Mesendoderm (in vitro differentiated cells): ENCODE measurements at regions not wholly inside any gene's neighbourhood (a gene's known extent, or its start where the extent isn't known, plus 50 kb on each side); places are given as distances from the start of the nearest gene placed in this dataset.

Experiments used
- DNase-seq: peaks from one replicate; pipeline ENCODE4 v3.0.0; 2013
- H2AK5ac ChIP-seq: 2 replicates; pipeline ENCODE4 v1.6.1; 2013; ENCODE audit warnings: low read length, inconsistent platforms
- H2BK120ac ChIP-seq: 2 replicates; pipeline ENCODE4 v1.6.1; 2013; ENCODE audit warnings: low read depth, mild to moderate bottlenecking, low read length, moderate library complexity, mixed read lengths
- H2BK15ac ChIP-seq: replicated peaks from 2 replicates; pipeline ENCODE4 v1.6.1; 2013; ENCODE audit warnings: low read depth, mild to moderate bottlenecking, moderate library complexity
- H2BK5ac ChIP-seq: 2 replicates; pipeline ENCODE4 v1.6.1; 2013; ENCODE audit warnings: low read length, inconsistent platforms
- H3K18ac ChIP-seq: 2 replicates; pipeline ENCODE4 v1.6.1; 2013; ENCODE audit warnings: mild to moderate bottlenecking, low read length, mixed read lengths
- H3K23ac ChIP-seq: one replicate; pipeline ENCODE4 v1.6.1; 2013; ENCODE audit warnings: low read length
- H3K27ac ChIP-seq: 2 replicates; pipeline ENCODE4 v1.5.1; 2013; ENCODE audit warnings: low read depth, mild to moderate bottlenecking, inconsistent platforms, low read length, moderate library complexity
- H3K27me3 ChIP-seq: 2 replicates; pipeline ENCODE4 v1.6.1; 2013; ENCODE audit warnings: low read length, control low read depth, mild to moderate bottlenecking, inconsistent platforms; ENCODE audit not compliant: insufficient read depth, poor library complexity
- H3K36me3 ChIP-seq: 2 replicates; pipeline ENCODE4 v1.6.1; 2013; ENCODE audit warnings: low read length, inconsistent platforms; ENCODE audit not compliant: control insufficient read depth, insufficient read depth
- H3K4ac ChIP-seq: one replicate; pipeline ENCODE4 v1.6.1; 2013; ENCODE audit warnings: low read depth, mild to moderate bottlenecking, low read length, moderate library complexity
- H3K4me1 ChIP-seq: 2 replicates; pipeline ENCODE4 v1.6.1; 2013; ENCODE audit warnings: low read depth, low read length, inconsistent platforms; ENCODE audit not compliant: control insufficient read depth
- H3K4me2 ChIP-seq: 2 replicates; pipeline ENCODE4 v1.6.1; 2013; ENCODE audit warnings: low read length
- H3K4me3 ChIP-seq: 2 replicates; pipeline ENCODE4 v1.5.1; 2013; ENCODE audit warnings: mild to moderate bottlenecking, low read length
- H3K56ac ChIP-seq: one replicate; pipeline ENCODE4 v1.6.1; 2013; ENCODE audit warnings: low read length
- H3K79me1 ChIP-seq: 2 replicates; pipeline ENCODE4 v1.6.1; 2013; ENCODE audit warnings: low read length, inconsistent platforms
- H3K79me2 ChIP-seq: 2 replicates; pipeline ENCODE4 v1.6.1; 2013; ENCODE audit warnings: mild to moderate bottlenecking, low read length; ENCODE audit not compliant: control insufficient read depth, insufficient read depth
- H3K9ac ChIP-seq: 2 replicates; pipeline ENCODE4 v1.6.1; 2013; ENCODE audit warnings: low read length, inconsistent platforms
- H4K5ac ChIP-seq: one replicate; pipeline ENCODE4 v1.6.1; 2013; ENCODE audit warnings: low read length
- H4K8ac ChIP-seq: one replicate; pipeline ENCODE4 v1.6.1; 2013; ENCODE audit warnings: low read depth, mild to moderate bottlenecking, control low read depth, low read length, moderate library complexity
- WGBS: extraction: QIAGEN DNeasy Blood & Tissue Kit; methylation state at CpG from one replicate; pipeline ENCODE4 v1.1.7; 2013; ENCODE audit warnings: low lambda C conversion rate, missing lambda C conversion rate; ENCODE audit not compliant: insufficient coverage; ENCODE audit errors: extremely low coverage; 5-methylcytosine and 5-hydroxymethylcytosine counted together

- Histone ChIP-seq H3K4ac (no peak overlapping the region), H2AK5ac (no peak overlapping the region), H3K79me2 (no peaks in the 10 kb centered on the region), H3K18ac (no peak overlapping the region), H2BK120ac (no peak overlapping the region), H3K4me1 (peaks cover 10% of the 10 kb centered on the region), H3K27me3 (no peaks in the 10 kb centered on the region), H3K4me2 (no peak overlapping the region), H3K36me3 (no peaks in the 10 kb centered on the region), H3K23ac (no peak overlapping the region), H4K8ac (no peak overlapping the region), H3K79me1 (no peaks in the 10 kb centered on the region), H3K56ac (no peak overlapping the region), H4K5ac (no peak overlapping the region), H3K9ac (no peak overlapping the region), H3K27ac (no peak overlapping the region), H2BK15ac (no peak overlapping the region), H3K4me3 (no peak overlapping the region), H2BK5ac (no peak overlapping the region)
- no CpG with 5 or more reads among the region's 11 CpGs for WGBS
- DNase-seq = peak; percentile 84
Observed at GRCh38 chr18:78138983-78139496, 840.6 kb upstream of the SALL3 start.

GRCh38 chr18:78140294-78140693 is 839.3 kb upstream of the SALL3 start:
- no CpG with 5 or more reads among the region's 9 CpGs for WGBS
- no peak for DNase-seq
- no peak overlapping the region for H3K27ac ChIP-seq

GRCh38 chr18:78144669-78145068 is 834.9 kb upstream of the SALL3 start:
- H3K18ac ChIP-seq = no peak overlapping the region
- no peak overlapping the region for H3K23ac ChIP-seq
- H3K9ac ChIP-seq = no peak overlapping the region
- no peak overlapping the region for H4K8ac ChIP-seq
- no peak overlapping the region for H3K56ac ChIP-seq
- H3K79me1 ChIP-seq = no peaks in the 10 kb centered on the region
- H3K4me2 ChIP-seq = no peak overlapping the region
- H3K4me1 ChIP-seq = no peaks in the 10 kb centered on the region
- no peak overlapping the region for H3K27ac ChIP-seq
- H3K36me3 ChIP-seq = no peaks in the 10 kb centered on the region
- H2BK15ac ChIP-seq = no peak overlapping the region
- H2BK5ac ChIP-seq = no peak overlapping the region
- H4K5ac ChIP-seq = no peak overlapping the region
- H3K4me3 ChIP-seq = no peak overlapping the region
- H2AK5ac ChIP-seq = no peak overlapping the region
- no CpG with 5 or more reads among the region's 11 CpGs for WGBS
- H2BK120ac ChIP-seq = no peak overlapping the region
- H3K4ac ChIP-seq = no peak overlapping the region
- no peak for DNase-seq
- H3K27me3 ChIP-seq = no peaks in the 10 kb centered on the region
- no peaks in the 10 kb centered on the region for H3K79me2 ChIP-seq

More at GRCh38 chr18:78140294-78140693, 839.3 kb upstream of the SALL3 start:
- no peak overlapping the region for H3K18ac ChIP-seq
- no peak overlapping the region for H4K8ac ChIP-seq
- H3K79me1 ChIP-seq = no peaks in the 10 kb centered on the region
- no peak overlapping the region for H2BK5ac ChIP-seq
- no peak overlapping the region for H3K4ac ChIP-seq
- no peaks in the 10 kb centered on the region for H3K27me3 ChIP-seq
- no peak overlapping the region for H2BK15ac ChIP-seq
- no peak overlapping the region for H3K4me3 ChIP-seq
- H3K4me1 ChIP-seq = peaks cover 10% of the 10 kb centered on the region
- no peaks in the 10 kb centered on the region for H3K79me2 ChIP-seq
- H2BK120ac ChIP-seq = no peak overlapping the region
- no peak overlapping the region for H2AK5ac ChIP-seq
- H3K56ac ChIP-seq = no peak overlapping the region
- H3K4me2 ChIP-seq = no peak overlapping the region
- H4K5ac ChIP-seq = no peak overlapping the region
- H3K23ac ChIP-seq = no peak overlapping the region
- H3K9ac ChIP-seq = no peak overlapping the region
- H3K36me3 ChIP-seq = no peaks in the 10 kb centered on the region

- Histone ChIP-seq H3K23ac (no peak overlapping the region), H3K4ac (no peak overlapping the region), H3K79me2 (no peaks in the 10 kb centered on the region), H2AK5ac (no peak overlapping the region), H3K18ac (no peak overlapping the region), H2BK15ac (no peak overlapping the region), H3K27me3 (no peaks in the 10 kb centered on the region), H4K5ac (no peak overlapping the region), H3K79me1 (no peaks in the 10 kb centered on the region), H4K8ac (no peak overlapping the region), H3K4me2 (no peak overlapping the region), H2BK120ac (no peak overlapping the region), H2BK5ac (no peak overlapping the region), H3K9ac (no peak overlapping the region), H3K56ac (no peak overlapping the region), H3K27ac (no peak overlapping the region), H3K36me3 (no peaks in the 10 kb centered on the region), H3K4me3 (no peak overlapping the region), H3K4me1 (no peaks in the 10 kb centered on the region)
- WGBS = no CpG with 5 or more reads among the region's 9 CpGs
- no peak for DNase-seq
Observed at GRCh38 chr18:78145096-78145495, 834.5 kb upstream of the SALL3 start.

- no peak overlapping the region for H3K9ac ChIP-seq
- H2BK15ac ChIP-seq = no peak overlapping the region
- DNase-seq = no peak
- no peaks in the 10 kb centered on the region for H3K79me2 ChIP-seq
- H3K23ac ChIP-seq = no peak overlapping the region
- H3K18ac ChIP-seq = no peak overlapping the region
- H3K56ac ChIP-seq = no peak overlapping the region
- no peaks in the 10 kb centered on the region for H3K27me3 ChIP-seq
- H3K4me3 ChIP-seq = no peak overlapping the region
- H3K4me2 ChIP-seq = no peak overlapping the region
- no peaks in the 10 kb centered on the region for H3K4me1 ChIP-seq
- H2BK5ac ChIP-seq = no peak overlapping the region
- no peak overlapping the region for H2AK5ac ChIP-seq
- H4K8ac ChIP-seq = no peak overlapping the region
- no peaks in the 10 kb centered on the region for H3K36me3 ChIP-seq
- no peak overlapping the region for H3K27ac ChIP-seq
- WGBS = no CpG with 5 or more reads among the region's 17 CpGs
- no peak overlapping the region for H2BK120ac ChIP-seq
- no peak overlapping the region for H4K5ac ChIP-seq
- H3K79me1 ChIP-seq = no peaks in the 10 kb centered on the region
- no peak overlapping the region for H3K4ac ChIP-seq
Observed at GRCh38 chr18:78146136-78147085, 833.2 kb upstream of the SALL3 start.
